WTC11 (cell line): ENCODE measurements at regions not wholly inside any gene's neighbourhood (a gene's known extent, or its start where the extent isn't known, plus 50 kb on each side); places are given as distances from the start of the nearest gene placed in this dataset.

Source experiments
- ATAC-seq: fragments of 200-7000 bp; cut with Tn5 transposase; 2 replicates; pipeline ENCODE4 v1.10.0; 2021; ENCODE audit warnings: mild to moderate bottlenecking, moderate library complexity
- CTCF ChIA-PET: fragments of 300-600 bp; sonication (Branson Sonifier 250); formaldehyde crosslinking; loops from one replicate; lab custom pipeline; 2021; ENCODE audit warnings: antibody characterized with exemption; lab: Charles Lee
- POLR2A ChIA-PET: fragments of 350-600 bp; sonication (Branson Sonifier 250); formaldehyde crosslinking; loops from one replicate; lab custom pipeline; 2021; ENCODE audit warnings: antibody characterized with exemption; lab: Charles Lee
- DNase-seq: peaks from one replicate; pipeline ENCODE4 v3.0.0; 2021; ENCODE audit warnings: low spot score
- H3K27ac Mint-ChIP-seq: 2 replicates; pipeline ENCODE4 v1.8.0; 2021; ENCODE audit warnings: mixed read lengths
- H3K27me3 Mint-ChIP-seq: 2 replicates; pipeline ENCODE4 v1.8.0; 2021; ENCODE audit warnings: low read depth, mild to moderate bottlenecking, moderate library complexity, mixed read lengths
- H3K36me3 Mint-ChIP-seq: 2 replicates; pipeline ENCODE4 v1.8.0; 2021; ENCODE audit warnings: mixed read lengths
- H3K4me1 Mint-ChIP-seq: 2 replicates; pipeline ENCODE4 v1.8.0; 2022; ENCODE audit warnings: mixed read lengths
- H3K4me3 Mint-ChIP-seq: 2 replicates; pipeline ENCODE4 v1.8.0; 2021; ENCODE audit warnings: mild to moderate bottlenecking, moderate library complexity, mixed read lengths
- H3K9me3 Mint-ChIP-seq: 2 replicates; pipeline ENCODE4 v1.8.0; 2021; ENCODE audit warnings: mixed read lengths
- ARID4B ChIP-seq: sonication (generic); formaldehyde crosslinking; IDR thresholded peaks from 2 replicates; pipeline ENCODE4 v1.8.0; 2023; ENCODE audit warnings: missing genetic modification reagents, mild to moderate bottlenecking, borderline replicate concordance
- ATF1 ChIP-seq: sonication (generic); formaldehyde crosslinking; IDR thresholded peaks from 2 replicates; pipeline ENCODE4 v1.8.1; 2023; ENCODE audit warnings: mild to moderate bottlenecking, moderate library complexity, missing genetic modification reagents
- CREM ChIP-seq: sonication (generic); formaldehyde crosslinking; IDR thresholded peaks from 2 replicates; pipeline ENCODE4 v1.8.1; 2022; ENCODE audit warnings: mild to moderate bottlenecking, missing genetic modification reagents, moderate library complexity
- FOXJ3 ChIP-seq: sonication (generic); formaldehyde crosslinking; IDR thresholded peaks from 2 replicates; pipeline ENCODE4 v1.9.0; 2021; ENCODE audit warnings: missing genetic modification reagents, mild to moderate bottlenecking, borderline replicate concordance
- FOXP4 ChIP-seq: sonication (generic); formaldehyde crosslinking; IDR thresholded peaks from 2 replicates; pipeline ENCODE4 v1.8.0; 2022; ENCODE audit warnings: mild to moderate bottlenecking, missing genetic modification reagents
- MYBL2 ChIP-seq: sonication (generic); formaldehyde crosslinking; IDR thresholded peaks from 2 replicates; pipeline ENCODE4 v1.8.1; 2023; ENCODE audit warnings: mild to moderate bottlenecking, moderate library complexity, missing genetic modification reagents
- NFE2L1 ChIP-seq: sonication (generic); formaldehyde crosslinking; IDR thresholded peaks from 2 replicates; pipeline ENCODE4 v1.8.1; 2023; ENCODE audit warnings: missing genetic modification reagents
- NFYB ChIP-seq: sonication (generic); formaldehyde crosslinking; conservative IDR thresholded peaks from 2 replicates; pipeline ENCODE4 v1.8.0; 2022; ENCODE audit warnings: low read depth, missing genetic modification reagents
- PREB ChIP-seq: sonication (generic); formaldehyde crosslinking; IDR thresholded peaks from 2 replicates; pipeline ENCODE4 v1.8.1; 2022; ENCODE audit warnings: mild to moderate bottlenecking, missing genetic modification reagents, moderate library complexity, borderline replicate concordance
- PRRX2 ChIP-seq: fragments of 250-450 bp; sonication (Bioruptor Pico); IDR thresholded peaks from 2 replicates; pipeline ENCODE4 v1.8.0; 2021; ENCODE audit warnings: mild to moderate bottlenecking
- SP1 ChIP-seq: sonication (generic); formaldehyde crosslinking; conservative IDR thresholded peaks from 2 replicates; pipeline ENCODE4 v1.8.1; 2022; ENCODE audit warnings: missing genetic modification reagents
- TEAD1 ChIP-seq: sonication (generic); formaldehyde crosslinking; IDR thresholded peaks from 2 replicates; pipeline ENCODE4 v1.8.0; 2022; ENCODE audit warnings: mild to moderate bottlenecking, missing genetic modification reagents
- ZMAT4 ChIP-seq: fragments of 250-450 bp; sonication (Bioruptor Pico); IDR thresholded peaks from 2 replicates; pipeline ENCODE4 v1.9.0; 2021; ENCODE audit warnings: mild to moderate bottlenecking
- ZNF138 ChIP-seq: sonication (generic); formaldehyde crosslinking; conservative IDR thresholded peaks from 2 replicates; pipeline ENCODE4 v1.8.1; 2022; ENCODE audit warnings: mild to moderate bottlenecking, moderate library complexity, missing genetic modification reagents
- ZNF512 ChIP-seq: sonication (generic); formaldehyde crosslinking; IDR thresholded peaks from 2 replicates; pipeline ENCODE4 v1.8.1; 2022; ENCODE audit warnings: missing genetic modification reagents, borderline replicate concordance
- TF ChIP-seq, protein P1 (sequence below): fragments of 250-450 bp; sonication (Bioruptor Pico); conservative IDR thresholded peaks from 2 replicates; pipeline ENCODE4 v1.9.0; 2021; ENCODE audit warnings: mild to moderate bottlenecking
- TF ChIP-seq, protein P2 (sequence below): sonication (generic); formaldehyde crosslinking; IDR thresholded peaks from 2 replicates; pipeline ENCODE4 v1.8.1; 2023; ENCODE audit warnings: mild to moderate bottlenecking, moderate library complexity, missing genetic modification reagents
- TF ChIP-seq, protein P3 (sequence below): sonication (generic); formaldehyde crosslinking; IDR thresholded peaks from 2 replicates; pipeline ENCODE4 v1.8.1; 2022; ENCODE audit warnings: mild to moderate bottlenecking, moderate library complexity, missing genetic modification reagents

- POLR2A ChIA-PET: no interaction called here
Observed at GRCh38 chr3:147887797-147888196, 478.6 kb downstream of the ZIC1 start.

DNA sequence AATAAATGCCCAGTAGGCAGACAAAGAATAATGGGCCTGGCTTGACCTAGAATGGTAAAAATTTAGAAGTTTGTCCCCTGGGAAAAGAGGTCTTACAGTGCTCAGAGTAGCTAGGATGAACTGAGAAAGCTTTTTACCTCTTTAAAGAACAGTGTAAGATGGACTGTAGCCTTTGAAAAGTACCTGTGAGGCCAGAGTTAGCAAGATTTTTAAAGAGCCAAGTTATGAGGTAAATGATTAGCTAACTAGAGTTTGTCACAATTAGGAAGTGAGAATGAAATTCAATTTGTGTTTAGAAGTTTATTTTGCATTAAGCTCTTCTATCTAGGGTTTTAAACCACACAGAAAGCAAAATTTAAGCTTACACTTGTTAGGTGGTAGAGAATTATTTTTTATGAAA is 480.9 kb downstream of the ZIC1 start:
- ATAC-seq (no peak), DNase-seq (no peak)
- ChIA-PET POLR2A (no interaction called here), CTCF (no interaction called here)
- Mint-ChIP-seq H3K27me3 (peaks cover 3% of the 10 kb centered on the region; the same call in 1 of the 2 replicates), H3K9me3 (peaks cover 12% of the 10 kb centered on the region), H3K4me3 (no peak overlapping the region), H3K27ac (no peak overlapping the region), H3K4me1 (0 out of 2 replicates have a peak, but pooled peaks cover 4% of the 10 kb centered on the region), H3K36me3 (peaks cover 12% of the 10 kb centered on the region)
- TF ChIP-seq, protein P1, sequence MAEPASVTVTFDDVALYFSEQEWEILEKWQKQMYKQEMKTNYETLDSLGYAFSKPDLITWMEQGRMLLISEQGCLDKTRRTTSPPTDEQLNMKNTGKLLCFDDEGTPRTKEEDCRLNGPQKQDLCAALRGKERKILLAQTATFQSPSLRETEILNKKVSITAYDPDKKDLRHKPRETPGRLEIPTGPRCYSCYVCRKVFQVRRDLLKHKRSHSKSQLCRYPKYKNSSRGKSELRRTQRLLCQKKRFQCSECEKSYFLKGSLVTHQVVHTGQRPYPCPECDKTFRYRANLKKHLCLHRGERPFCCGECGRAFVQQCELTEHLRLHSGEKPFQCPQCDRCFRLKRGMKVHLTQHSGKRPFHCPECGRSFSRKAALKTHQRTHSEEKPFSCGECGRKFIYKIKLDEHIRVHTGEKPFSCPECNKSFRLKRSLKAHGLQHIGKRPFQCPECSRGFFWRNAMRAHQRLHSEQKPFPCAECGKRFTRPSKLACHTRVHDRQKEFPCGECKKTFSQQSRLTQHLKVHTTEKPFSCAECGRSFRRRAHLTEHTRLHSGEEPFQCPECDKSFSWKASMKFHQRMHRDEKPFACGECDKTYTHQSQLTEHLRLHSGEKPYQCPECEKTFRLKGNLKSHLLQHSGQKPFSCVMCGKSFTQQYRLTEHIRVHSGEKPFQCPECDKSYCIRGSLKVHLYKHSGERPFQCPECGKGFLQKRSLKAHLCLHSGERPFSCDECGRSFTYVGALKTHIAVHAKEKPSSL (CRISPR knock-in tag): no peak
- TF ChIP-seq NFYB (CRISPR knock-in tag) (no peak), PREB (CRISPR knock-in tag) (no peak), ATF1 (CRISPR knock-in tag) (no peak), FOXP4 (no peak)
- TF ChIP-seq, protein P2, sequence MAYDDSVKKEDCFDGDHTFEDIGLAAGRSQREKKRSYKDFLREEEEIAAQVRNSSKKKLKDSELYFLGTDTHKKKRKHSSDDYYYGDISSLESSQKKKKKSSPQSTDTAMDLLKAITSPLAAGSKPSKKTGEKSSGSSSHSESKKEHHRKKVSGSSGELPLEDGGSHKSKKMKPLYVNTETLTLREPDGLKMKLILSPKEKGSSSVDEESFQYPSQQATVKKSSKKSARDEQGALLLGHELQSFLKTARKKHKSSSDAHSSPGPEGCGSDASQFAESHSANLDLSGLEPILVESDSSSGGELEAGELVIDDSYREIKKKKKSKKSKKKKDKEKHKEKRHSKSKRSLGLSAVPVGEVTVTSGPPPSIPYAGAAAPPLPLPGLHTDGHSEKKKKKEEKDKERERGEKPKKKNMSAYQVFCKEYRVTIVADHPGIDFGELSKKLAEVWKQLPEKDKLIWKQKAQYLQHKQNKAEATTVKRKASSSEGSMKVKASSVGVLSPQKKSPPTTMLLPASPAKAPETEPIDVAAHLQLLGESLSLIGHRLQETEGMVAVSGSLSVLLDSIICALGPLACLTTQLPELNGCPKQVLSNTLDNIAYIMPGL (CRISPR knock-in tag): no peak

More at GRCh38 chr3:147887797-147888196, 478.6 kb downstream of the ZIC1 start:
- H3K4me3 Mint-ChIP-seq: no peak overlapping the region
- no peak for ATAC-seq
- 0 out of 2 replicates have a peak, but pooled peaks cover 6% of the 10 kb centered on the region for H3K4me1 Mint-ChIP-seq
- peaks cover 29% of the 10 kb centered on the region for H3K9me3 Mint-ChIP-seq
- DNase-seq: no peak
- TF ChIP-seq TEAD1 (no peak), MYBL2 (CRISPR knock-in tag) (no peak), ZNF512 (CRISPR knock-in tag) (no peak), PRRX2 (CRISPR knock-in tag) (no peak), CREM (CRISPR knock-in tag) (no peak), FOXJ3 (CRISPR knock-in tag) (no peak)
- H3K36me3 Mint-ChIP-seq: peaks cover 29% of the 10 kb centered on the region
- H3K27ac Mint-ChIP-seq: no peak overlapping the region
- CTCF ChIA-PET: no interaction called here
- H3K27me3 Mint-ChIP-seq: peaks cover 3% of the 10 kb centered on the region; the same call in 1 of the 2 replicates

- H3K4me3 Mint-ChIP-seq: no peak overlapping the region
- ChIA-PET POLR2A (no interaction called here), CTCF (no interaction called here)
- H3K27ac Mint-ChIP-seq: no peak overlapping the region
- peaks cover 12% of the 10 kb centered on the region for H3K4me1 Mint-ChIP-seq
- DNase-seq: no peak
- peaks cover 12% of the 10 kb centered on the region for H3K9me3 Mint-ChIP-seq
- no peak for ATAC-seq
- H3K27me3 Mint-ChIP-seq: no peaks in the 10 kb centered on the region
- peaks cover 3% of the 10 kb centered on the region for H3K36me3 Mint-ChIP-seq
- TF ChIP-seq ZMAT4 (CRISPR knock-in tag) (no peak), SP1 (CRISPR knock-in tag) (no peak), ZNF138 (CRISPR knock-in tag) (no peak), ARID4B (CRISPR knock-in tag) (no peak), NFE2L1 (CRISPR knock-in tag) (no peak)
- TF ChIP-seq, protein P3, sequence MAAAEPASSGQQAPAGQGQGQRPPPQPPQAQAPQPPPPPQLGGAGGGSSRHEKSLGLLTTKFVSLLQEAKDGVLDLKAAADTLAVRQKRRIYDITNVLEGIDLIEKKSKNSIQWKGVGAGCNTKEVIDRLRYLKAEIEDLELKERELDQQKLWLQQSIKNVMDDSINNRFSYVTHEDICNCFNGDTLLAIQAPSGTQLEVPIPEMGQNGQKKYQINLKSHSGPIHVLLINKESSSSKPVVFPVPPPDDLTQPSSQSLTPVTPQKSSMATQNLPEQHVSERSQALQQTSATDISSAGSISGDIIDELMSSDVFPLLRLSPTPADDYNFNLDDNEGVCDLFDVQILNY (CRISPR knock-in tag): no peak
Observed at GRCh38 chr3:147895509-147895908, 486.3 kb downstream of the ZIC1 start.
